Neural cell (in vitro differentiated cells): ENCODE measurements at regions not wholly inside any gene's neighbourhood (a gene's known extent, or its start where the extent isn't known, plus 50 kb on each side); places are given as distances from the start of the nearest gene placed in this dataset.

Experiments used
- CTCF ChIP-seq: fragments of 450-650 bp; IDR thresholded peaks from 2 replicates; pipeline ENCODE4 v1.5.1; 2014; ENCODE audit warnings: antibody characterized with exemption, mild to moderate bottlenecking, moderate library complexity; ENCODE audit not compliant: poor library complexity, severe bottlenecking
- REST ChIP-seq: IDR thresholded peaks from 2 replicates; pipeline ENCODE4 v1.6.1; 2012; ENCODE audit warnings: borderline replicate concordance

- TF ChIP-seq CTCF, result no peak
- no peak for TF ChIP-seq REST
These were observed 395.6 kb downstream of the TNS3 start for GRCh38 chr7:47186316-47186715.
